Type B pancreatic cell (in vitro differentiated cells): ENCODE measurements at regions not wholly inside any gene's neighbourhood (a gene's known extent, or its start where the extent isn't known, plus 50 kb on each side); places are given as distances from the start of the nearest gene placed in this dataset.

Experiments used
- DNase-seq: peaks from one replicate; pipeline ENCODE4 v3.0.0; 2021; ENCODE audit warnings: mixed read lengths; ENCODE audit not compliant: unreplicated experiment; ENCODE audit errors: extremely low spot score
- H3K27ac Mint-ChIP-seq: 2 replicates; pipeline ENCODE4 v1.8.0; 2021; ENCODE audit warnings: mild to moderate bottlenecking, mixed read lengths
- H3K27me3 Mint-ChIP-seq: 2 replicates; pipeline ENCODE4 v1.8.0; 2021; ENCODE audit warnings: mixed read lengths
- H3K36me3 Mint-ChIP-seq: 2 replicates; pipeline ENCODE4 v1.8.0; 2021; ENCODE audit warnings: mixed read lengths
- H3K4me1 Mint-ChIP-seq: one replicate; pipeline ENCODE4 v1.8.0; 2021; ENCODE audit warnings: mixed read lengths; ENCODE audit not compliant: unreplicated experiment
- H3K4me3 Mint-ChIP-seq: 2 replicates; pipeline ENCODE4 v1.8.0; 2021; ENCODE audit warnings: mild to moderate bottlenecking, mixed read lengths
- H3K9me3 Mint-ChIP-seq: 2 replicates; pipeline ENCODE4 v1.8.0; 2021; ENCODE audit warnings: mixed read lengths
- CTCF ChIP-seq: fragments of 200-600 bp; sonication (generic); conservative IDR thresholded peaks from 2 replicates; pipeline ENCODE4 v1.5.0; 2021; ENCODE audit warnings: antibody characterized with exemption, mild to moderate bottlenecking

- Mint-ChIP-seq H3K27ac (no peak overlapping the region), H3K27me3 (peaks cover 39% of the 10 kb centered on the region), H3K9me3 (peaks cover 8% of the 10 kb centered on the region), H3K4me3 (no peak overlapping the region), H3K36me3 (no peaks in the 10 kb centered on the region), H3K4me1 (no peaks in the 10 kb centered on the region)
- DNase-seq: no peak
- no peak for TF ChIP-seq CTCF
These were observed 448.3 kb upstream of the SLIT2 start for GRCh38 chr4:19803406-19803805.

- H3K27me3 Mint-ChIP-seq: peaks cover 45% of the 10 kb centered on the region
- H3K4me1 Mint-ChIP-seq: no peaks in the 10 kb centered on the region
- peaks cover 14% of the 10 kb centered on the region for H3K9me3 Mint-ChIP-seq
- no peaks in the 10 kb centered on the region for H3K36me3 Mint-ChIP-seq
- no peak for TF ChIP-seq CTCF
- H3K4me3 Mint-ChIP-seq: no peak overlapping the region
- H3K27ac Mint-ChIP-seq: no peak overlapping the region
- DNase-seq: no peak
These were observed 457.9 kb upstream of the SLIT2 start for GRCh38 chr4:19793831-19794230.

- H3K9me3 Mint-ChIP-seq: peaks cover 14% of the 10 kb centered on the region
- no peak overlapping the region for H3K27ac Mint-ChIP-seq
- no peak for DNase-seq
- peaks cover 35% of the 10 kb centered on the region for H3K27me3 Mint-ChIP-seq
- no peak overlapping the region for H3K4me3 Mint-ChIP-seq
- TF ChIP-seq CTCF: no peak
- no peaks in the 10 kb centered on the region for H3K4me1 Mint-ChIP-seq
- no peaks in the 10 kb centered on the region for H3K36me3 Mint-ChIP-seq
These were observed 460.1 kb upstream of the SLIT2 start for GRCh38 chr4:19791422-19792123.

- Mint-ChIP-seq H3K36me3 (no peaks in the 10 kb centered on the region), H3K9me3 (peaks cover 12% of the 10 kb centered on the region)
These were observed 465.1 kb upstream of the SLIT2 start for GRCh38 chr4:19786616-19787015.

GRCh38 chr4:19783667-19784223 lies 468.0 kb upstream of the SLIT2 start:
- no peak for DNase-seq
- Mint-ChIP-seq H3K27ac (no peak overlapping the region), H3K4me3 (no peak overlapping the region), H3K27me3 (no peaks in the 10 kb centered on the region), H3K9me3 (peaks cover 13% of the 10 kb centered on the region), H3K4me1 (no peaks in the 10 kb centered on the region), H3K36me3 (no peaks in the 10 kb centered on the region)
- TF ChIP-seq CTCF: no peak

More at GRCh38 chr4:19786616-19787015, 465.1 kb upstream of the SLIT2 start:
- Mint-ChIP-seq H3K4me3 (no peak overlapping the region), H3K27ac (no peak overlapping the region), H3K4me1 (no peaks in the 10 kb centered on the region), H3K27me3 (peaks cover 4% of the 10 kb centered on the region)
- TF ChIP-seq CTCF: no peak
- DNase-seq: no peak
